GM12878 (cell line): ENCODE measurements at regions not wholly inside any gene's neighbourhood (a gene's known extent, or its start where the extent isn't known, plus 50 kb on each side); places are given as distances from the start of the nearest gene placed in this dataset.

Experiments
- ATAC-seq: fragments of 200-7000 bp; cut with Tn5 transposase; 3 replicates; pipeline ENCODE4 v1.9.1; 2020; ENCODE audit warnings: mild to moderate bottlenecking, moderate library complexity
- BruUV-seq: library from RNA; stranded (reverse); fragments of 400-500 nt; replicated peaks from 2 replicates; lab custom pipeline; 2021; lab: Mats Ljungman, UMichigan
- CTCF ChIA-PET: fragments of 300-600 bp; sonication (Branson Sonifier 250); formaldehyde crosslinking; extraction: SDS; loops from one replicate; lab custom pipeline; 2021; ENCODE audit warnings: inconsistent platforms; lab: Yijun Ruan, JAX
- POLR2A ChIA-PET: fragments of 350-600 bp; formaldehyde crosslinking; extraction: SDS; loops from one replicate; lab custom pipeline; 2021; ENCODE audit warnings: inconsistent platforms; lab: Charles Lee
- RAD21 ChIA-PET: fragments of 300-600 bp; sonication (Branson Sonifier 250); formaldehyde crosslinking; loops from one replicate; lab custom pipeline; 2023; ENCODE audit warnings: antibody characterized with exemption; ENCODE audit not compliant: unreplicated experiment; lab: Charles Lee
- SMC1A ChIA-PET: fragments of 300-600 bp; sonication (Branson Sonifier 250); formaldehyde crosslinking; loops from one replicate; lab custom pipeline; 2023; ENCODE audit not compliant: unreplicated experiment, uncharacterized antibody; lab: Charles Lee
- DNase-seq: peaks from one replicate; pipeline ENCODE4 v3.0.0-alpha.2; 2011; ENCODE audit warnings: low read depth, low spot score
- FAIRE-seq: peaks from 3 replicates; lab custom pipeline; 2011; peaks lifted over from hg19 to GRCh38; lab: Jason Lieb, UNC
- H2AFZ ChIP-seq: 2 replicates; pipeline ENCODE4 v1.6.0; 2011; ENCODE audit warnings: low read depth, low read length, control low read depth; ENCODE audit not compliant: control insufficient read depth
- H3K27ac ChIP-seq: 2 replicates; pipeline ENCODE4 v1.5.1; 2011; ENCODE audit warnings: control low read depth; ENCODE audit not compliant: control insufficient read depth, insufficient read depth
- H3K27me3 ChIP-seq, 2 experiments: replicated peaks in 1 of 2; 2 replicates each; pipeline versions ENCODE4 v1.6.0 to v1.6.1; 2011; ENCODE audit warnings: low read length in 1 of 2; ENCODE audit not compliant: control insufficient read depth in 2 of 2, insufficient read depth in 2 of 2
- H3K36me3 ChIP-seq, 2 experiments: 2 replicates each; pipeline ENCODE4 v1.5.1; 2011; ENCODE audit warnings: low read length in 1 of 2; ENCODE audit not compliant: control insufficient read depth in 2 of 2, insufficient read depth in 2 of 2
- H3K4me1 ChIP-seq: 2 replicates; pipeline ENCODE4 v1.6.1; 2011; ENCODE audit warnings: mild to moderate bottlenecking, low read length, moderate library complexity, mixed read lengths; ENCODE audit not compliant: control insufficient read depth, insufficient read depth
- H3K4me2 ChIP-seq: 2 replicates; pipeline ENCODE4 v1.6.0; 2011; ENCODE audit warnings: control low read depth; ENCODE audit not compliant: control insufficient read depth, insufficient read depth
- H3K4me3 ChIP-seq: fragments of 200-600 bp; sonication (generic); 2 replicates; pipeline ENCODE4 v1.5.1; 2016
- H3K79me2 ChIP-seq: 2 replicates; pipeline ENCODE4 v1.6.0; 2011; ENCODE audit warnings: low read length; ENCODE audit not compliant: control insufficient read depth, insufficient read depth
- H3K9ac ChIP-seq: 2 replicates; pipeline ENCODE4 v1.8.0; 2011; ENCODE audit warnings: low read length, control low read depth, mixed read lengths; ENCODE audit not compliant: control insufficient read depth, insufficient read depth
- H3K9me3 ChIP-seq: replicated peaks from 3 replicates; pipeline ENCODE4 v1.5.1; 2011; ENCODE audit warnings: mild to moderate bottlenecking, low read length; ENCODE audit not compliant: control insufficient read depth, insufficient read depth
- H4K20me1 ChIP-seq: 2 replicates; pipeline ENCODE4 v1.6.0; 2011; ENCODE audit not compliant: control insufficient read depth, insufficient read depth
- ATF7 ChIP-seq: fragments of 450-650 bp; IDR thresholded peaks from 2 replicates; pipeline ENCODE4 v1.6.1; 2016; ENCODE audit warnings: low read depth, mild to moderate bottlenecking
- BMI1 ChIP-seq: fragments of 450-650 bp; IDR thresholded peaks from 2 replicates; pipeline ENCODE4 v1.6.1; 2016; ENCODE audit warnings: mild to moderate bottlenecking, moderate library complexity, borderline replicate concordance
- CBX5 ChIP-seq: sonication (generic); IDR thresholded peaks from 2 replicates; pipeline ENCODE4 v1.6.1; 2016; ENCODE audit warnings: low read depth, moderate library complexity, mild to moderate bottlenecking, inconsistent platforms
- CREB1 ChIP-seq: IDR thresholded peaks from 2 replicates; pipeline ENCODE4 v1.6.1; 2012; ENCODE audit warnings: low read depth, mild to moderate bottlenecking, inconsistent platforms
- HCFC1 ChIP-seq: fragments of 150-350 bp; IDR thresholded peaks from 2 replicates; pipeline ENCODE4 v1.6.1; 2014; ENCODE audit warnings: low read length
- KAT2A ChIP-seq: conservative IDR thresholded peaks from 2 replicates; pipeline ENCODE4 v1.6.1; 2011; ENCODE audit warnings: low read depth, low read length; ENCODE audit not compliant: control insufficient read depth
- KLF5 ChIP-seq: fragments of 450-650 bp; IDR thresholded peaks from 2 replicates; pipeline ENCODE4 v1.6.1; 2014; ENCODE audit warnings: mild to moderate bottlenecking; ENCODE audit not compliant: partially characterized antibody
- MTA2 ChIP-seq: fragments of 450-650 bp; IDR thresholded peaks from 2 replicates; pipeline ENCODE4 v1.6.1; 2016; ENCODE audit warnings: low read depth, mild to moderate bottlenecking, moderate library complexity
- NR2C1 ChIP-seq: fragments of 450-650 bp; IDR thresholded peaks from 2 replicates; pipeline ENCODE4 v1.6.1; 2017; ENCODE audit warnings: antibody characterized with exemption, mild to moderate bottlenecking, moderate library complexity
- PML ChIP-seq: IDR thresholded peaks from 2 replicates; pipeline ENCODE4 v1.6.1; 2012; ENCODE audit warnings: low read length, inconsistent platforms
- POLR2A ChIP-seq: IDR thresholded peaks from 2 replicates; pipeline ENCODE4 v1.6.1; 2011; ENCODE audit warnings: low read depth, mild to moderate bottlenecking, low read length
- RAD21 ChIP-seq: IDR thresholded peaks from 2 replicates; pipeline ENCODE4 v1.6.1; 2011; ENCODE audit warnings: mild to moderate bottlenecking, low read depth, low read length, moderate library complexity; ENCODE audit not compliant: insufficient read depth
- RB1 ChIP-seq: fragments of 450-650 bp; formaldehyde crosslinking; IDR thresholded peaks from 2 replicates; pipeline ENCODE4 v1.6.1; 2017; ENCODE audit warnings: mild to moderate bottlenecking, borderline replicate concordance
- RCOR1 ChIP-seq: conservative IDR thresholded peaks from 2 replicates; pipeline ENCODE4 v1.6.1; 2012; ENCODE audit warnings: low read depth, low read length, improper control_type of control experiment
- SMC3 ChIP-seq: IDR thresholded peaks from 2 replicates; pipeline ENCODE4 v1.6.1; 2011; ENCODE audit warnings: low read length, improper control_type of control experiment, borderline replicate concordance
- STAT1 ChIP-seq: fragments of 450-650 bp; conservative IDR thresholded peaks from 2 replicates; pipeline ENCODE4 v1.6.1; 2014; ENCODE audit warnings: antibody characterized with exemption, mild to moderate bottlenecking
- WRNIP1 ChIP-seq: IDR thresholded peaks from 2 replicates; pipeline ENCODE4 v1.6.1; 2011; ENCODE audit warnings: low read depth, low read length, improper control_type of control experiment, borderline replicate concordance
- YY1 ChIP-seq: IDR thresholded peaks from 2 replicates; pipeline ENCODE4 v1.6.1; 2011; ENCODE audit warnings: low read depth, mild to moderate bottlenecking, low read length
- WGBS: methylation state at CpG from one replicate; pipeline ENCODE4 v1.1.6; 2016; ENCODE audit warnings: low lambda C conversion rate; ENCODE audit not compliant: insufficient replicate concordance, insufficient coverage; ENCODE audit errors: missing lambda C conversion rate; 5-methylcytosine and 5-hydroxymethylcytosine counted together
- in situ Hi-C: fragments of 300-500 bp; cut with MboI; formaldehyde crosslinking; loops from 9 replicates; pipeline ENCODE4 v1.14.3; 2018; ENCODE audit warnings: mixed read lengths
- intact Hi-C: fragments of 100-400 bp; cut with micrococcal nuclease; formaldehyde crosslinking; loops from one replicate; pipeline ENCODE4 v1.14.2; 2022; ENCODE audit not compliant: unreplicated experiment
- TF ChIP-seq, protein P1 (sequence below): fragments of 450-650 bp; IDR thresholded peaks from 2 replicates; pipeline ENCODE4 v1.6.1; 2014; ENCODE audit warnings: mild to moderate bottlenecking
- TF ChIP-seq, protein P2 (sequence below): IDR thresholded peaks from 2 replicates; pipeline ENCODE4 v1.6.1; 2012; ENCODE audit warnings: low read length, inconsistent platforms

DNA sequence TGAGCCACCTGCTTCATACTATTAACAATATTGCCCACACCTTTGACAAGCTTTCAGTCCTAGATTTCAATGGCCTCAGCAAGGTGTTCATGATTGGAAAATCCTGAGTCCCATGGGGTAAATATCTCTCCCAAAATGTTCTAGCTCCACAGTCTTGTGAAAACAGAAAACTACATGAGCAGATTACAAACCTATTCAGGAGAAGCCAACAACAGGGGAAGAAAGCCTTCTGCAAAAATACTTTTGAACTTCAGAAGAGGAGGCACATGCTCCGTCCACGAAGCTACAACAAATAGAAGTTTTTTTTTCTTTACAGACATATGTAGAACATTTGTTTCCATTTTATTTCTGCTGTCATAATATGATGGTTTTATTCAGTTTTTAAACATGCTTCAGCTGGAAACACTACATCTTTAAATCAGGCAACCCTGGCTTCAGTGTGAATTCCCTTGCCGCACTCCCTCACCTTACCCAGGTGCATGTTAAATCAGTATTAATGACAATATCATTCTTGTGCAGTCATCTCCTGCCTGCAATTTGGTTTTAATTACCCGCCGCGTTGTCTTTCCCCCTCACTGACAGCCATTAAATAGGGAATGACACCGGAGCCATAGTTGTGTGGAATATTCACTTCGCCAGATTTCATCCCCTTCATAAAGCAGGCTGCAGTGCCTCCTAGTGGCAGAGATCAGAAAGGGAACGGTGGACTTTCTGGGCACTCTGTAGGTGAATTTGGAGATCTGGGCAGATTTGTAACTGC, 725.5 kb upstream of the ARRDC4 start (continued):
- TF ChIP-seq CREB1 (no peak), MTA2 (no peak), CBX5 (no peak), KLF5 (no peak), RCOR1 (no peak), HCFC1 (no peak), RB1 (no peak), PML (no peak), SMC3 (peak; percentile 67; the same call in 1 of the 2 replicates), POLR2A (no peak)
- TF ChIP-seq, protein P1, sequence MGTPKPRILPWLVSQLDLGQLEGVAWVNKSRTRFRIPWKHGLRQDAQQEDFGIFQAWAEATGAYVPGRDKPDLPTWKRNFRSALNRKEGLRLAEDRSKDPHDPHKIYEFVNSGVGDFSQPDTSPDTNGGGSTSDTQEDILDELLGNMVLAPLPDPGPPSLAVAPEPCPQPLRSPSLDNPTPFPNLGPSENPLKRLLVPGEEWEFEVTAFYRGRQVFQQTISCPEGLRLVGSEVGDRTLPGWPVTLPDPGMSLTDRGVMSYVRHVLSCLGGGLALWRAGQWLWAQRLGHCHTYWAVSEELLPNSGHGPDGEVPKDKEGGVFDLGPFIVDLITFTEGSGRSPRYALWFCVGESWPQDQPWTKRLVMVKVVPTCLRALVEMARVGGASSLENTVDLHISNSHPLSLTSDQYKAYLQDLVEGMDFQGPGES = no peak

DNA sequence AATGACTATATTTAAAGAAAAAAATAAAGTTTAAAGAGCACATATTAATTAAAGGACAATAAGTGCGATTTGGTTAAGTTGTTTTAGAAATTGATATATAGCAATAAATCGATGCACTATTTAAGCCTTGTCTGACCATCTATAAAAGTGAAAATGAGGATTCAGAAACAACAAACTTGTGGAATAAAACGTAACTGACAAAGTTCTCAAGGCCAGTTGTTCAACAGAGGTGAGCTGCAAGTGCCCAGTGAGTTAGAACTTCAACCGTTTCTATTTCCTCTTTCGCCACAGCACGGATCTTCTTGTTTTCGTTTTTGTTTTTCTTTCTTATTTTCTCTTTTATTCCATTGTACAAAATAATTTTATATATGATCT, 724.9 kb upstream of the ARRDC4 start:
- ATAC-seq (no peak), FAIRE-seq (peak; percentile 7), DNase-seq (no peak)
- ChIA-PET SMC1A (interaction anchor here (0.8 to 3.8 kb wide), 12 partner anchors 10 to 908 kb away, joined by 3 to 25 read pairs (median 8); no protein-coding TSS in a partner anchor), CTCF (interaction anchor here (1.1 to 6.9 kb wide), 14 partner anchors 10 to 1976 kb away, joined by 3 to 45 read pairs (median 6); no protein-coding TSS in a partner anchor), RAD21 (interaction anchor here (0.6 to 6.3 kb wide), 12 partner anchors 10 to 908 kb away, joined by 3 to 40 read pairs (median 7); no protein-coding TSS in a partner anchor), POLR2A (no interaction called here)
- no peak overlapping the region for H3K27ac ChIP-seq
- no peak overlapping the region for H3K4me3 ChIP-seq
- H3K79me2 ChIP-seq = no peaks in the 10 kb centered on the region
- no peaks in the 10 kb centered on the region for H3K36me3 ChIP-seq
- H3K4me1 ChIP-seq = no peaks in the 10 kb centered on the region
- WGBS = 36% methylated on average over 7 of the region's 7 CpGs
- H3K27me3 ChIP-seq = no peaks in the 10 kb centered on the region
- H3K4me2 ChIP-seq = no peak overlapping the region
- H3K9ac ChIP-seq = no peak overlapping the region
- intact Hi-C loops (loop anchor here (2.0 to 10.0 kb wide), 5 partner anchors 341 to 908 kb away; no protein-coding TSS in a partner anchor), in situ Hi-C loops (loop anchor here (10.0 kb wide), 3 partner anchors 881 to 1971 kb away; no protein-coding TSS in a partner anchor)
- BruUV-seq = no TSS peak
- no peaks in the 10 kb centered on the region for H4K20me1 ChIP-seq
- no peaks in the 10 kb centered on the region for H3K9me3 ChIP-seq
- no peak overlapping the region for H2AFZ ChIP-seq
- TF ChIP-seq ATF7 (no peak), KAT2A (no peak), WRNIP1 (no peak), STAT1 (no peak), BMI1 (no peak), RAD21 (no peak), YY1 (no peak), NR2C1 (no peak)
- TF ChIP-seq, protein P2, sequence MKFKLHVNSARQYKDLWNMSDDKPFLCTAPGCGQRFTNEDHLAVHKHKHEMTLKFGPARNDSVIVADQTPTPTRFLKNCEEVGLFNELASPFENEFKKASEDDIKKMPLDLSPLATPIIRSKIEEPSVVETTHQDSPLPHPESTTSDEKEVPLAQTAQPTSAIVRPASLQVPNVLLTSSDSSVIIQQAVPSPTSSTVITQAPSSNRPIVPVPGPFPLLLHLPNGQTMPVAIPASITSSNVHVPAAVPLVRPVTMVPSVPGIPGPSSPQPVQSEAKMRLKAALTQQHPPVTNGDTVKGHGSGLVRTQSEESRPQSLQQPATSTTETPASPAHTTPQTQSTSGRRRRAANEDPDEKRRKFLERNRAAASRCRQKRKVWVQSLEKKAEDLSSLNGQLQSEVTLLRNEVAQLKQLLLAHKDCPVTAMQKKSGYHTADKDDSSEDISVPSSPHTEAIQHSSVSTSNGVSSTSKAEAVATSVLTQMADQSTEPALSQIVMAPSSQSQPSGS = no peak
